IPS-18a (cell line): ENCODE measurements at regions not wholly inside any gene's neighbourhood (a gene's known extent, or its start where the extent isn't known, plus 50 kb on each side); places are given as distances from the start of the nearest gene placed in this dataset.

Experiments
- H3K27ac ChIP-seq: one replicate; pipeline ENCODE4 v1.5.1; 2013; ENCODE audit warnings: low read length
- H3K27me3 ChIP-seq: one replicate; pipeline ENCODE4 v1.6.1; 2013; ENCODE audit warnings: mild to moderate bottlenecking, low read length; ENCODE audit not compliant: control insufficient read depth, insufficient read depth
- H3K36me3 ChIP-seq: one replicate; pipeline ENCODE4 v1.6.1; 2013; ENCODE audit warnings: low read depth, low read length; ENCODE audit not compliant: control insufficient read depth
- H3K4me1 ChIP-seq: one replicate; pipeline ENCODE4 v1.6.1; 2013; ENCODE audit warnings: low read depth, low read length; ENCODE audit not compliant: control insufficient read depth
- H3K4me3 ChIP-seq: one replicate; pipeline ENCODE4 v1.5.1; 2013; ENCODE audit warnings: low read length
- H3K9ac ChIP-seq: one replicate; pipeline ENCODE4 v1.6.1; 2013; ENCODE audit warnings: mild to moderate bottlenecking, low read length, moderate library complexity
- H3K9me3 ChIP-seq: one replicate; pipeline ENCODE4 v1.6.1; 2013; ENCODE audit warnings: low read depth, low read length; ENCODE audit not compliant: control insufficient read depth

GRCh38 chr12:132423251-132423819, 66.6 kb upstream of the FBRSL1 start:
- H3K27me3 ChIP-seq, result peaks cover 98% of the 10 kb centered on the region
- H3K4me1 ChIP-seq, result no peaks in the 10 kb centered on the region
- H3K9me3 ChIP-seq, result no peaks in the 10 kb centered on the region
- no peak overlapping the region for H3K27ac ChIP-seq
- H3K4me3 ChIP-seq, result no peak overlapping the region
- no peaks in the 10 kb centered on the region for H3K36me3 ChIP-seq
- H3K9ac ChIP-seq, result no peak overlapping the region

GRCh38 chr12:132422381-132423043, 67.4 kb upstream of the FBRSL1 start:
- H3K36me3 ChIP-seq, result no peaks in the 10 kb centered on the region
- no peaks in the 10 kb centered on the region for H3K4me1 ChIP-seq
- no peak overlapping the region for H3K27ac ChIP-seq
- no peaks in the 10 kb centered on the region for H3K9me3 ChIP-seq
- no peak overlapping the region for H3K9ac ChIP-seq
- no peak overlapping the region for H3K4me3 ChIP-seq
- H3K27me3 ChIP-seq, result peaks cover 98% of the 10 kb centered on the region

GRCh38 chr12:132422040-132422380, 67.9 kb upstream of the FBRSL1 start:
- no peak overlapping the region for H3K27ac ChIP-seq
- no peak overlapping the region for H3K9ac ChIP-seq
- no peaks in the 10 kb centered on the region for H3K4me1 ChIP-seq
- no peaks in the 10 kb centered on the region for H3K36me3 ChIP-seq
- H3K4me3 ChIP-seq, result no peak overlapping the region
- H3K27me3 ChIP-seq, result peaks cover 99% of the 10 kb centered on the region
- no peaks in the 10 kb centered on the region for H3K9me3 ChIP-seq

GRCh38 chr12:132419631-132420246, 70.2 kb upstream of the FBRSL1 start:
- Histone ChIP-seq H3K9ac (no peak overlapping the region), H3K4me3 (no peak overlapping the region), H3K4me1 (no peaks in the 10 kb centered on the region), H3K27ac (no peak overlapping the region), H3K36me3 (no peaks in the 10 kb centered on the region), H3K9me3 (no peaks in the 10 kb centered on the region), H3K27me3 (peaks cover 94% of the 10 kb centered on the region)

GRCh38 chr12:132418393-132418925, 71.5 kb upstream of the FBRSL1 start:
- Histone ChIP-seq H3K9ac (no peak overlapping the region), H3K27me3 (peaks cover 87% of the 10 kb centered on the region), H3K27ac (no peak overlapping the region), H3K36me3 (no peaks in the 10 kb centered on the region), H3K9me3 (no peaks in the 10 kb centered on the region), H3K4me3 (no peak overlapping the region), H3K4me1 (no peaks in the 10 kb centered on the region)

GRCh38 chr12:132417741-132418140, 72.2 kb upstream of the FBRSL1 start:
- H3K4me1 ChIP-seq, result no peaks in the 10 kb centered on the region
- no peak overlapping the region for H3K4me3 ChIP-seq
- H3K27me3 ChIP-seq, result peaks cover 80% of the 10 kb centered on the region
- no peaks in the 10 kb centered on the region for H3K9me3 ChIP-seq
- no peaks in the 10 kb centered on the region for H3K36me3 ChIP-seq
- H3K9ac ChIP-seq, result no peak overlapping the region
- no peak overlapping the region for H3K27ac ChIP-seq

GRCh38 chr12:132416827-132417226, 73.1 kb upstream of the FBRSL1 start:
- Histone ChIP-seq H3K9me3 (no peaks in the 10 kb centered on the region), H3K27ac (no peak overlapping the region), H3K4me3 (no peak overlapping the region), H3K36me3 (no peaks in the 10 kb centered on the region), H3K9ac (no peak overlapping the region), H3K4me1 (no peaks in the 10 kb centered on the region), H3K27me3 (peaks cover 71% of the 10 kb centered on the region)

- H3K27ac ChIP-seq, result no peak overlapping the region
- H3K9me3 ChIP-seq, result no peaks in the 10 kb centered on the region
- H3K36me3 ChIP-seq, result no peaks in the 10 kb centered on the region
- H3K4me3 ChIP-seq, result no peak overlapping the region
- H3K9ac ChIP-seq, result no peak overlapping the region
- H3K4me1 ChIP-seq, result no peaks in the 10 kb centered on the region
- H3K27me3 ChIP-seq, result peaks cover 64% of the 10 kb centered on the region
These were observed 73.8 kb upstream of the FBRSL1 start for GRCh38 chr12:132416121-132416673.

- H3K27ac ChIP-seq, result no peak overlapping the region
- H3K27me3 ChIP-seq, result peaks cover 58% of the 10 kb centered on the region
- H3K9ac ChIP-seq, result no peak overlapping the region
- no peaks in the 10 kb centered on the region for H3K36me3 ChIP-seq
- H3K4me3 ChIP-seq, result no peak overlapping the region
- no peaks in the 10 kb centered on the region for H3K4me1 ChIP-seq
- H3K9me3 ChIP-seq, result no peaks in the 10 kb centered on the region
These were observed 74.4 kb upstream of the FBRSL1 start for GRCh38 chr12:132415327-132416120.

GRCh38 chr12:132414634-132415326, 75.2 kb upstream of the FBRSL1 start:
- no peak overlapping the region for H3K27ac ChIP-seq
- no peak overlapping the region for H3K4me3 ChIP-seq
- H3K27me3 ChIP-seq, result peaks cover 50% of the 10 kb centered on the region

More at GRCh38 chr12:132414634-132415326, 75.2 kb upstream of the FBRSL1 start:
- no peaks in the 10 kb centered on the region for H3K36me3 ChIP-seq
- H3K9me3 ChIP-seq, result no peaks in the 10 kb centered on the region
- no peak overlapping the region for H3K9ac ChIP-seq
- H3K4me1 ChIP-seq, result no peaks in the 10 kb centered on the region
